Suprapubic skin (tissue), 4 donors: ENCODE measurements at regions not wholly inside any gene's neighbourhood (a gene's known extent, or its start where the extent isn't known, plus 50 kb on each side); places are given as distances from the start of the nearest gene placed in this dataset.
"Not testable (repeated sequence)": the region's sequence is repeated elsewhere in the genome, so short reads cannot be mapped to it uniquely, and the experiment has no call there.

Experiments
- DNase-seq, 2 donors: peaks; one replicate each; pipeline ENCODE4 v3.0.0-alpha.2; 2019; ENCODE audit warnings: low spot score in 2 of 2
- H3K27ac ChIP-seq: fragments of 200-600 bp; sonication (generic); one replicate; pipeline ENCODE4 v1.5.1; 2019
- H3K27me3 ChIP-seq: fragments of 200-600 bp; sonication (generic); one replicate; pipeline ENCODE4 v1.5.1; 2019
- H3K36me3 ChIP-seq: fragments of 200-600 bp; sonication (generic); one replicate; pipeline ENCODE4 v1.5.1; 2019
- H3K4me1 ChIP-seq: fragments of 200-600 bp; sonication (generic); one replicate; pipeline ENCODE4 v1.5.1; 2019
- H3K4me3 ChIP-seq: fragments of 200-600 bp; sonication (generic); one replicate; pipeline ENCODE4 v1.5.1; 2019; ENCODE audit warnings: mild to moderate bottlenecking
- H3K9me3 ChIP-seq: fragments of 200-600 bp; sonication (generic); one replicate; pipeline ENCODE4 v1.5.1; 2019
- CTCF ChIP-seq, 2 donors: fragments of 200-600 bp in 1 of 2; fragments of 450-650 bp in 1 of 2; sonication (generic) in 1 of 2; IDR thresholded peaks; one replicate each; pipeline ENCODE4 v1.5.1; 2016 to 2019; ENCODE audit warnings: antibody characterized with exemption in 2 of 2, mild to moderate bottlenecking in 1 of 2, moderate library complexity in 1 of 2
- EP300 ChIP-seq: sonication (generic); formaldehyde crosslinking; IDR thresholded peaks from one replicate; pipeline ENCODE4 v1.6.1; 2017; ENCODE audit warnings: antibody characterized with exemption
- POLR2A ChIP-seq, 2 donors: fragments of 450-650 bp; IDR thresholded peaks; one replicate each; pipeline ENCODE4 v1.6.1; 2017; ENCODE audit warnings: antibody characterized with exemption in 2 of 2, mild to moderate bottlenecking in 2 of 2, moderate library complexity in 2 of 2
- POLR2AphosphoS5 ChIP-seq, 3 donors: sonication (generic); formaldehyde crosslinking; IDR thresholded peaks; one replicate each; pipeline ENCODE4 v1.6.1; 2017; ENCODE audit warnings: antibody characterized with exemption in 3 of 3
- WGBS: methylation state at CpG from one replicate; pipeline ENCODE4 v1.1.5; 2018; 5-methylcytosine and 5-hydroxymethylcytosine counted together

- Histone ChIP-seq H3K27ac (no peak overlapping the region), H3K9me3 (no peaks in the 10 kb centered on the region), H3K4me3 (no peak overlapping the region), H3K27me3 (no peaks in the 10 kb centered on the region), H3K4me1 (peaks cover 28% of the 10 kb centered on the region), H3K36me3 (no peaks in the 10 kb centered on the region)
- DNase-seq, result no peak
- TF ChIP-seq EP300 (no peak), POLR2A (IDR thresholded peaks at IDR 0.05) (no peak), CTCF (IDR thresholded peaks at IDR 0.05) (no peak), POLR2AphosphoS5 (IDR thresholded peaks at IDR 0.05) (no peak)
- 100% methylated on average over 2 of the region's 2 CpGs for WGBS
Measured at GRCh38 chr14:50025776-50026175, 90.6 kb downstream of the VCPKMT start.

GRCh38 chr14:50026396-50026795, 90.0 kb downstream of the VCPKMT start:
- 82% methylated on average over 3 of the region's 3 CpGs for WGBS
- Histone ChIP-seq H3K27me3 (no peaks in the 10 kb centered on the region), H3K27ac (no peak overlapping the region), H3K9me3 (no peaks in the 10 kb centered on the region), H3K36me3 (no peaks in the 10 kb centered on the region), H3K4me1 (peaks cover 28% of the 10 kb centered on the region), H3K4me3 (no peak overlapping the region)
- TF ChIP-seq EP300 (no peak), POLR2A (IDR thresholded peaks at IDR 0.05) (no peak), CTCF (IDR thresholded peaks at IDR 0.05) (no peak), POLR2AphosphoS5 (IDR thresholded peaks at IDR 0.05) (no peak)
- DNase-seq, result no peak

DNA sequence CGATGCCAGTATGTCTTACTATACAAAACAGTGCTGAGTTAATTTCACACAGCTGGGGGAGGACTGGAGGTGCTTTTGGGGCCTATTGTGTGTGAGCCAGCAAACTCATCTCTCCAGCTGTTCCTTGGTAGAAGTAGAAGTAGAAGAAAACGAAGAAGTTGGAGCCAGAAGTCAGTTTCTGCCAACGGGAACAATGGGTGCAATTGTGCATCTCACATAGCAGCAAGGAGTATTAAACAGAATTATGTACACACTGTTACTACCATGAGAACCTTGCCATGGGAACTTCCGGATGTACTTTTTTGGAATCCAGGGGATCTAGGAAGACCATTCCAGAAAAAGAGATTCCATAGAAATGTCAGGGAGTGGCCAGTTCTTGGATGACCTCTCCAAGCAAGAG, 88.6 kb downstream of the VCPKMT start:
- H3K4me3 ChIP-seq, result no peak overlapping the region
- peaks cover 33% of the 10 kb centered on the region for H3K4me1 ChIP-seq
- no peak for DNase-seq
- WGBS, result 79% methylated on average over 4 of the region's 4 CpGs
- no peaks in the 10 kb centered on the region for H3K36me3 ChIP-seq
- no peaks in the 10 kb centered on the region for H3K27me3 ChIP-seq
- TF ChIP-seq EP300 (no peak), POLR2A (IDR thresholded peaks at IDR 0.05) (no peak), POLR2AphosphoS5 (IDR thresholded peaks at IDR 0.05) (no peak), CTCF (IDR thresholded peaks at IDR 0.05) (no peak)
- H3K27ac ChIP-seq, result no peak overlapping the region
- H3K9me3 ChIP-seq, result no peaks in the 10 kb centered on the region

DNA sequence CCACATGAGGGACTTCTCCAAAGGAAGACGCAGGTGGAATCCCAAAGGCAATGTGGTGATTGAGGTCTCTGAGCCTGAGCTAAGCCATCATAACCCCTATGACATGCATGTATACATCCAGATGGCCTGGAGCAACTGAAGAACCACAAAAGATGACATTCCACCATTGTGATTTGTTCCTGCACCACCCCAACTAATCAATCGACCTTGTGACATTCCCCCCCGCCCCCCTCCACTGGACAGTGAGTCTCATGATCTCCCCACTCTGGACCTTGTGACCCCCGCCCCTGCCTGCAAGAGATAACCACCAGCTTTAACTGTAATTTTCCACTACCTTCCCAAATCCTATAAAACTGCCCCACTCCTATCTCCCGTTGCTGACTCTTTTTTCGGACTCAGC, 87.9 kb downstream of the VCPKMT start:
- 93% methylated on average over 6 of the region's 6 CpGs for WGBS
- no peak overlapping the region for H3K27ac ChIP-seq
- no peaks in the 10 kb centered on the region for H3K9me3 ChIP-seq
- no peak overlapping the region for H3K4me3 ChIP-seq
- H3K4me1 ChIP-seq, result peaks cover 27% of the 10 kb centered on the region
- no peaks in the 10 kb centered on the region for H3K27me3 ChIP-seq
- TF ChIP-seq POLR2AphosphoS5 (IDR thresholded peaks at IDR 0.05) (no peak), POLR2A (IDR thresholded peaks at IDR 0.05) (no peak), CTCF (IDR thresholded peaks at IDR 0.05) (no peak), EP300 (no peak)
- no peaks in the 10 kb centered on the region for H3K36me3 ChIP-seq
- DNase-seq, result no peak

GRCh38 chr14:50030036-50030435, 86.3 kb downstream of the VCPKMT start:
- no peaks in the 10 kb centered on the region for H3K27me3 ChIP-seq
- H3K9me3 ChIP-seq, result no peaks in the 10 kb centered on the region
- DNase-seq, result no peak
- 87% methylated on average over 2 of the region's 2 CpGs for WGBS
- H3K36me3 ChIP-seq, result no peaks in the 10 kb centered on the region
- peaks cover 16% of the 10 kb centered on the region for H3K4me1 ChIP-seq
- H3K27ac ChIP-seq, result no peak overlapping the region
- TF ChIP-seq POLR2AphosphoS5 (IDR thresholded peaks at IDR 0.05) (no peak), CTCF (IDR thresholded peaks at IDR 0.05) (no peak), EP300 (no peak), POLR2A (IDR thresholded peaks at IDR 0.05) (no peak)
- H3K4me3 ChIP-seq, result no peak overlapping the region

- WGBS, result 82% methylated on average over 1 of the region's 1 CpG
Measured at GRCh38 chr14:50030911-50031310, 85.5 kb downstream of the VCPKMT start.

More at GRCh38 chr14:50030911-50031310, 85.5 kb downstream of the VCPKMT start:
- H3K4me3 ChIP-seq, H3K36me3 ChIP-seq, DNase-seq, H3K27me3 ChIP-seq, H3K27ac ChIP-seq, H3K9me3 ChIP-seq: not testable (repeated sequence)
- H3K4me1 ChIP-seq, result peaks cover 18% of the 10 kb centered on the region
